ENCODE measurements at regions not wholly inside any gene's neighbourhood (a gene's known extent, or its start where the extent isn't known, plus 50 kb on each side); places are given as distances from the start of the nearest gene placed in this dataset.
"Not testable (repeated sequence)": the region's sequence is repeated elsewhere in the genome, so short reads cannot be mapped to it uniquely, and the experiment has no call there.

DNA sequence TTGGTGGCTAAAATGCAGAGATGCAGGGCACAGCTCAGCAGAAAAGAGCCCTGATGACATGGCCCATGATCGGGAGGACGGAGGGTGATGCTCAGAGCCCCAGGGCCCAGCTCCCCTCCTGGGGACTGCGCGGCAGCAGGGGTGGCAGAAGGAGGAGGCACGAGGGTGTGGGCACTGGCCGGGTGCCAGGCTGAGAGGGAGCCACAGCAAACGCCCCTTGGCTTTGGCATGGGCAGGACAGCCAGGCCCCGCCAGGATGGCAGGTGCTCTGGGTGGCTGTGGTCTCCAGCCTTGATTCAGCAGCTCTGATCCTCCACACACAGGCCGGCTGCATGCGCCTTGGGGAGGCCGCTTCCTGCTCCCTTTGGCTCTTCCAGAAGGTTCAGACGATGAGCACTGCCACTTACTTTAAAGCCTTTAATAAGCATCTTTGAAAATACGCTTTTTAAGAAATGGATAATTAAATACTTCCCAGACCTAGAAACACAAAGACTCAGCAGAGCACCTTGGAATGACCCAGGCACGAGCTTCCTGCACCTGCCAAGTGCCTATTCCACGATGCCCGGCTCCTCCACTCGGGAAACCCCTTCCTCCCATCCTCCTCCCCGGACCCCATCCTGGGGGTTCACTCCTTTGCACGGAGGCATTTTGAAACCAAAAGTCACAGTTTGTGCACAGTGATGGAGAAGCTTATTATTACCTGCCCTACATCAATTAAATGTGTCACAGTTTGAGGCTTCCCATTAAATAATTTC is 78.5 kb upstream of the SNTG2 start:
- TF ChIP-seq POLR2AphosphoS5 (IDR thresholded peaks at IDR 0.05) = no peak
- H3K4me1 ChIP-seq = no peaks in the 10 kb centered on the region
- H3K36me3 ChIP-seq = no peaks in the 10 kb centered on the region
- H3K27ac ChIP-seq = no peak overlapping the region
- intact Hi-C loops (cut with DNase I; ENCODE audit: low total_unique reads) = no loop called here
- no peak for DNase-seq
- H3K9me3 ChIP-seq = no peaks in the 10 kb centered on the region
- H3K4me3 ChIP-seq = no peak overlapping the region
- in situ Hi-C loops (cut with MboI; ENCODE audit: low pct_ligation_motif_present in 1 of 4, low pct_unique_long_range_greater_than_20kb in 1 of 4, low sequenced_read_pairs in 3 of 4) = no loop called here
- 60% methylated on average over 18 of the region's 19 CpGs; no CpG with 5 or more reads in 1 of the 2 donors for WGBS, 2 donors (ENCODE audit: low coverage in 1 of 2)
- no peaks in the 10 kb centered on the region for H3K27me3 ChIP-seq

GRCh38 chr2:871175-871727 is 79.4 kb upstream of the SNTG2 start:
- 92% methylated on average over 22 of the region's 24 CpGs; no CpG with 5 or more reads in 1 of the 2 donors for WGBS, 2 donors (ENCODE audit: low coverage in 1 of 2)
- H3K4me1 ChIP-seq = no peaks in the 10 kb centered on the region
- in situ Hi-C loops (cut with MboI; ENCODE audit: low pct_ligation_motif_present in 1 of 4, low pct_unique_long_range_greater_than_20kb in 1 of 4, low sequenced_read_pairs in 3 of 4) (no loop called here), intact Hi-C loops (cut with DNase I; ENCODE audit: low total_unique reads) (no loop called here)
- H3K4me3 ChIP-seq = no peak overlapping the region
- no peak overlapping the region for H3K27ac ChIP-seq
- TF ChIP-seq POLR2A (IDR thresholded peaks at IDR 0.05) (no peak), EP300 (IDR thresholded peaks at IDR 0.05; ENCODE audit: low read depth) (no peak), POLR2AphosphoS5 (IDR thresholded peaks at IDR 0.05) (no peak)
- TF ChIP-seq, protein P1, sequence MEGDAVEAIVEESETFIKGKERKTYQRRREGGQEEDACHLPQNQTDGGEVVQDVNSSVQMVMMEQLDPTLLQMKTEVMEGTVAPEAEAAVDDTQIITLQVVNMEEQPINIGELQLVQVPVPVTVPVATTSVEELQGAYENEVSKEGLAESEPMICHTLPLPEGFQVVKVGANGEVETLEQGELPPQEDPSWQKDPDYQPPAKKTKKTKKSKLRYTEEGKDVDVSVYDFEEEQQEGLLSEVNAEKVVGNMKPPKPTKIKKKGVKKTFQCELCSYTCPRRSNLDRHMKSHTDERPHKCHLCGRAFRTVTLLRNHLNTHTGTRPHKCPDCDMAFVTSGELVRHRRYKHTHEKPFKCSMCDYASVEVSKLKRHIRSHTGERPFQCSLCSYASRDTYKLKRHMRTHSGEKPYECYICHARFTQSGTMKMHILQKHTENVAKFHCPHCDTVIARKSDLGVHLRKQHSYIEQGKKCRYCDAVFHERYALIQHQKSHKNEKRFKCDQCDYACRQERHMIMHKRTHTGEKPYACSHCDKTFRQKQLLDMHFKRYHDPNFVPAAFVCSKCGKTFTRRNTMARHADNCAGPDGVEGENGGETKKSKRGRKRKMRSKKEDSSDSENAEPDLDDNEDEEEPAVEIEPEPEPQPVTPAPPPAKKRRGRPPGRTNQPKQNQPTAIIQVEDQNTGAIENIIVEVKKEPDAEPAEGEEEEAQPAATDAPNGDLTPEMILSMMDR (IDR thresholded peaks at IDR 0.05) = no peak
- H3K9me3 ChIP-seq = no peaks in the 10 kb centered on the region
- H3K36me3 ChIP-seq = no peaks in the 10 kb centered on the region
- DNase-seq = no peak
- H3K27me3 ChIP-seq = no peaks in the 10 kb centered on the region

DNA sequence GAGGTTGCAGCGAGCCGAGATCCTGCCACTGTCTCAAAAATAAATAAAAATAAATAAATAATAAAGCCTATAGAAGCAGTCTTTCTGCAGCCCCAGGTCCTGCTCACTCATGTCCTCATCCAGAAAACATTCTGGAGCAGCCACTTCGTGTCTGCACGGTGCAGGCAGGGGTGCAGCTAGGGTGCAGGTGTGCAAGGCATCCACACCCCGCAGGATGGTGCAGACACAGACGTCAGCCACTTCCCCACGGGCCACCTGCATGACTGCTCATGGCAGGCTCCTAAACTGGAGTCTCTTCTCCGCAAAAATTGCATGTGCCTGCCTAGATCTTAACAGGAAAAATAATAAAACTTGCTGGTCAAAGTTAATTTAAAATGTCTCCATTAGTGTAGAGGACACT is 80.2 kb upstream of the SNTG2 start:
- Histone ChIP-seq H3K4me1 (no peaks in the 10 kb centered on the region), H3K4me3 (no peak overlapping the region), H3K27ac (no peak overlapping the region), H3K27me3 (no peaks in the 10 kb centered on the region), H3K36me3 (no peaks in the 10 kb centered on the region), H3K9me3 (no peaks in the 10 kb centered on the region)
- intact Hi-C loops (cut with DNase I; ENCODE audit: low total_unique reads) = no loop called here
- DNase-seq = no peak
- whole genome bisulfite sequencing, 2 donors (ENCODE audit: low coverage in 1 of 2) = 64 to 91% methylated on average over 4 to 8 of the region's 8 CpGs
- in situ Hi-C loops (cut with MboI; ENCODE audit: low pct_ligation_motif_present in 1 of 4, low pct_unique_long_range_greater_than_20kb in 1 of 4, low sequenced_read_pairs in 3 of 4) = no loop called here
- no peak for TF ChIP-seq POLR2AphosphoS5 (IDR thresholded peaks at IDR 0.05)

DNA sequence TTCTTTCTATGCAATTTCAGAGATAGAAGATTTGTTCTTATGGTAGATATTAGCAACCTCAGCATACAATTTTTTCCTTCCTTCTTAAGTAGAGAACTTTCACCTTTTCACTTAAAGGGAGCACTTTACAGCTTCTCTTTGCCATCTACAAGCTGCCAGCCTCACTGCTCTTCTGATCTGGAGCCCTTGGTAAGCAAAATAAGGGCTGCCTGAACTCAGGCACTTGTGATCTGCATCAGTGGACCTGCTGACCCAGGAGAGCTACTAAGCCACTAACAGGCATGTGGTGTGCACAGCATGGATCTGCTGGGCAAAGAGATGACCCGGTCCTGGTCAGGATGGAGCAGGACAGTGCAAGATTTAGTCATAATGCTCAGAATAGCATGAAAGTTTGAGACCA is 80.8 kb upstream of the SNTG2 start:
- no peaks in the 10 kb centered on the region for H3K4me1 ChIP-seq
- intact Hi-C loops (cut with DNase I; ENCODE audit: low total_unique reads) (no loop called here), in situ Hi-C loops (cut with MboI; ENCODE audit: low pct_ligation_motif_present in 1 of 4, low pct_unique_long_range_greater_than_20kb in 1 of 4, low sequenced_read_pairs in 3 of 4) (no loop called here)
- no peak for TF ChIP-seq EP300 (IDR thresholded peaks at IDR 0.05; ENCODE audit: low read depth)
- TF ChIP-seq, protein P1 (IDR thresholded peaks at IDR 0.05) = no peak
- no peak for TF ChIP-seq POLR2AphosphoS5 (IDR thresholded peaks at IDR 0.05)
- no peak for TF ChIP-seq POLR2A (IDR thresholded peaks at IDR 0.05)
- no peaks in the 10 kb centered on the region for H3K27me3 ChIP-seq
- H3K36me3 ChIP-seq = no peaks in the 10 kb centered on the region
- DNase-seq = no peak
- no peaks in the 10 kb centered on the region for H3K9me3 ChIP-seq
- H3K27ac ChIP-seq = no peak overlapping the region
- 80 to 86% methylated on average over 1 of the region's 1 CpG for WGBS, 2 donors (ENCODE audit: low coverage in 1 of 2)
- no peak overlapping the region for H3K4me3 ChIP-seq

GRCh38 chr2:869357-869871 is 81.2 kb upstream of the SNTG2 start:
- Histone ChIP-seq H3K27me3 (no peaks in the 10 kb centered on the region), H3K36me3 (no peaks in the 10 kb centered on the region), H3K27ac (no peak overlapping the region), H3K9me3 (no peaks in the 10 kb centered on the region), H3K4me1 (no peaks in the 10 kb centered on the region), H3K4me3 (no peak overlapping the region)
- in situ Hi-C loops (cut with MboI; ENCODE audit: low pct_ligation_motif_present in 1 of 4, low pct_unique_long_range_greater_than_20kb in 1 of 4, low sequenced_read_pairs in 3 of 4) (no loop called here), intact Hi-C loops (cut with DNase I; ENCODE audit: low total_unique reads) (no loop called here)
- no peak for DNase-seq
- WGBS, 2 donors (ENCODE audit: low coverage in 1 of 2) = 31 to 77% methylated on average over 2 to 16 of the region's 16 CpGs
- TF ChIP-seq, protein P1 (IDR thresholded peaks at IDR 0.05) = no peak
- TF ChIP-seq POLR2A (IDR thresholded peaks at IDR 0.05) = no peak
- TF ChIP-seq POLR2AphosphoS5 (IDR thresholded peaks at IDR 0.05) = no peak

GRCh38 chr2:868857-869256 is 81.8 kb upstream of the SNTG2 start:
- H3K4me3 ChIP-seq; DNase-seq; in situ Hi-C loops (cut with MboI; ENCODE audit: low pct_ligation_motif_present in 1 of 4, low pct_unique_long_range_greater_than_20kb in 1 of 4, low sequenced_read_pairs in 3 of 4); intact Hi-C loops (cut with DNase I; ENCODE audit: low total_unique reads); H3K27me3 ChIP-seq; H3K27ac ChIP-seq; H3K4me1 ChIP-seq; H3K9me3 ChIP-seq; H3K36me3 ChIP-seq: not testable (repeated sequence)
- WGBS, 2 donors (ENCODE audit: low coverage in 1 of 2) = no CpG with 5 or more reads among the region's 51 CpGs
